GM12872 (cell line): ENCODE measurements at regions not wholly inside any gene's neighbourhood (a gene's known extent, or its start where the extent isn't known, plus 50 kb on each side); places are given as distances from the start of the nearest gene placed in this dataset.

Experiments used
- TF ChIP-seq, protein P1 (sequence below): IDR thresholded peaks from 3 replicates; pipeline ENCODE4 v1.5.1; 2011; ENCODE audit warnings: low read depth, mild to moderate bottlenecking, low read length, moderate library complexity; ENCODE audit not compliant: insufficient read depth

DNA sequence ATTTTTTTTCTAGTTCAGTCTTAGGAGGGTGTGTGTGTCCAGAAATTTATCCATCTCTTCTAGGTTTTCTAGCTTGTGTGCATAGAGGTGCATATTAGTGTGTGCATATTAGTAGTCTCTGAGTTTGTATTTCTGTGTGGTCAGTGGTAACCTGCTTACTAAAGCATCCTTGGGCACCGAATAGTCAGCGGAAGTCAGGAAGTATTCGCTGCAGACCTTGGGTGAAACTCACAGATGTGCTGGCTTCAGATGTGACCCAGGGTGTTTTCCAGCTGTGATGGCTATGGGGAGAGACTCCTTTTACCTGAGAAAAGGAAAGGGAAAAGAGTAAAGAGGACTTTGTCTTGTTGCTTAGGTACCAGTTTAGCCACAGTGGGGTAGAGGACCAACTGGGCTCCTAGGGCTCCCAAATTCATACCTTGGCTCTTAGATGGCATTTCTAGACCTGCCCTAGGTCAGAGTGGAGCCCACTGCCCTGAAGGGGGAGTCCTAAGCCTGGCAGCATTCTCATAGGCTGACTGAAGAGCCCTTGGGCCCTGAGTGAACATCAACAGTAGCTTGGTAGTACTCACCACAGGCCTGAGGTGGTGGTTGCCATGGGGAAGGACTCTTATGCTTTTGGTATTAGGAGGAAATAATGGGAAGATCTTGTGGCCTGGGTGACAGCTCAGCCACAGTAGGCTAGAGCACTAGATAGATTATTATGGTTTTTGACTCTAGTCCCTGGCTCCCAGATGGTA lies 286.0 kb upstream of the ZPLD1 start:
- TF ChIP-seq, protein P1, sequence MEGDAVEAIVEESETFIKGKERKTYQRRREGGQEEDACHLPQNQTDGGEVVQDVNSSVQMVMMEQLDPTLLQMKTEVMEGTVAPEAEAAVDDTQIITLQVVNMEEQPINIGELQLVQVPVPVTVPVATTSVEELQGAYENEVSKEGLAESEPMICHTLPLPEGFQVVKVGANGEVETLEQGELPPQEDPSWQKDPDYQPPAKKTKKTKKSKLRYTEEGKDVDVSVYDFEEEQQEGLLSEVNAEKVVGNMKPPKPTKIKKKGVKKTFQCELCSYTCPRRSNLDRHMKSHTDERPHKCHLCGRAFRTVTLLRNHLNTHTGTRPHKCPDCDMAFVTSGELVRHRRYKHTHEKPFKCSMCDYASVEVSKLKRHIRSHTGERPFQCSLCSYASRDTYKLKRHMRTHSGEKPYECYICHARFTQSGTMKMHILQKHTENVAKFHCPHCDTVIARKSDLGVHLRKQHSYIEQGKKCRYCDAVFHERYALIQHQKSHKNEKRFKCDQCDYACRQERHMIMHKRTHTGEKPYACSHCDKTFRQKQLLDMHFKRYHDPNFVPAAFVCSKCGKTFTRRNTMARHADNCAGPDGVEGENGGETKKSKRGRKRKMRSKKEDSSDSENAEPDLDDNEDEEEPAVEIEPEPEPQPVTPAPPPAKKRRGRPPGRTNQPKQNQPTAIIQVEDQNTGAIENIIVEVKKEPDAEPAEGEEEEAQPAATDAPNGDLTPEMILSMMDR: no peak

DNA sequence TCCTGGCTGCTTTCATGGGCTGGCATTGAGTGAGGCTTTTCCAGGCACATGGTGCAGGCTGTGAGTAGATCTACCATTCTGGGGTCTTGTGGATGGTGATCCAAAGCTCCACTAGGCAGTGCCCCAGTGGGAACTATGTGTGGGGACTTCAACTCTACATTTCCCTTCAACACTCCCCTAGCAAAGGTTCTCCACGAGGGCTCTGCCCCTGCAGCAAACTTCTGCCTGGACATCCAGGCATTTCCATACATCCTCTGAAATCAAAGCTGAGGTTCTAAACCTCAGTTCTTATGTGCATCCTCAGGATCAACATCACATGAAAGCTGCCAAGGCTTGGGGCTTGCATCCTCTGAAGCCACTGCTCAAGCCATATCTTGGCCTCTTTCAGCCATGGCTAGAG lies 282.9 kb upstream of the ZPLD1 start:
- TF ChIP-seq, protein P1: no peak

DNA sequence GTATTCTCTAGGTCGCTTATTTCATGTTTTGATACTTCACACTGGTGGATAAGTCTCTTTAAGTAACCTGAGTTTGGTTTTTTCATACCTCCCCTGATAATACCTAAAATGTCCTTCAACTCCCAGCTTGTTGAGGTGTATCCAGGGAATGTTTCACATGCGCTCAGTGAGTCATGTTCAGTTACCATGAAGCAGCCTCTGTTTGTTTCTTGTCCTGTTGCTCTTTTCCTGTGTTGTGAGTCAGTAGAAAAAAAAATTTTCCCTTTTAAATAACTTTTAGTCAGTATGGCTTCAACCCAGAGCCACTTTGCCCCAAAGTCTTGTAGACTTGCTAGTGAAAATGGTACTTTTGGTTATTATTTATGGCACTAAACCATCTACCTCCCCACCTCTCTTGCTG lies 278.4 kb upstream of the ZPLD1 start:
- TF ChIP-seq, protein P1: no peak

DNA sequence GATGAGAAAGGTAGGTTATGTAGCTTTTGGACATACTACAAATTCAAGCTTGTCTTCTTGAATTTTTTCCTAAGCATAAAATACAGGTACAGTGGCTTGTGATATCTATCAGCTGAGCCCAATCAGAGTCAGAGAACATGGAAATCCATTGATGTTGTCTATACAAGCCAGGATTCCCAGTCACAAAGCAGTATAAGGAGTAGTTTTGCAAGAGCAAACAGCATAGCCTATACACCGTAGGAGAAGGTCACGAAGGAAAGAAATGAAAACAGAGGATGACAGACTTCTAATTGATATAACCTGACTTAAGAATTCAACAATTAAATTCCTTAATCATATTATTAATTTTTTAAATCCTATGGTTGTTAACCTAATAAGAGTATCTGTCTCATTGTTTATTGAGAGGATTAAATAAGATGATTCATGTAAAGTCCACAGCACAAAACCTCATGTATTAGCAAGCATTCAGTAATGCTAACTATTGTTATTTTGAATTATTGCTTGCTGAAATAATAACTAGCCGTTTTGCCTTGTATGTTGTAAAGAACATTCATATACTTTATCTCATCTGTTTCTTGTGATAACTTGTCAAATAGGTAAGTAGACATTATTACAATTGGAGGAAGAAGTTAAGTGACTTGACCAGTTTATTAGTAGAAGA lies 276.6 kb upstream of the ZPLD1 start:
- TF ChIP-seq, protein P1: no peak

- TF ChIP-seq, protein P1: no peak
These were observed 274.9 kb upstream of the ZPLD1 start for GRCh38 chr3:102159810-102160451.

- TF ChIP-seq, protein P1: no peak
These were observed 273.3 kb upstream of the ZPLD1 start for GRCh38 chr3:102161384-102162006.

DNA sequence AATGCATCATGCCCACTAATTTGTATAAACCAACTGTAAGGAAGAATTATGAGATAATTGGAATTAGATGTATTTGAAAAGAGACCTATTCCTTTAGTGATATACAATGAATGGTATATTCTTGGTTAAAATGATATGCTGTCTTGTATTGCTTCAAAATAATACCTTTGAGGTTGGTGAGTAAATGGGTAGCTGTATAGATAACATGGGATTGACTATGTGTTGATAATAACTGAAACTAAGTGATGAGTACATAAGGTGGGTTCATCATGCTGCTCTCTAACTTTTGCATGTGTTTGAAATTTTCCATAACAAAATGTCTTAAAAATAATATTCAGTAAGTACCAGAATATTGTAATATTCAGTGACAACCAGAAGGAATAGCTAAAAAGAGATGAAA lies 272.6 kb upstream of the ZPLD1 start:
- TF ChIP-seq, protein P1: no peak
